Panc1 (cell line): ENCODE measurements at regions not wholly inside any gene's neighbourhood (a gene's known extent, or its start where the extent isn't known, plus 50 kb on each side); places are given as distances from the start of the nearest gene placed in this dataset.

Experiments used
- ATAC-seq: fragments of 200-7000 bp; cut with Tn5 transposase; 2 replicates; pipeline ENCODE4 v1.9.1; 2020; ENCODE audit warnings: mild to moderate bottlenecking, moderate library complexity
- BruUV-seq: library from RNA; stranded (reverse); fragments of 400-500 nt; replicated peaks from 2 replicates; lab custom pipeline; 2021; lab: Mats Ljungman, UMichigan
- CTCF ChIA-PET: fragments of 300-600 bp; sonication (Branson Sonifier 250); formaldehyde crosslinking; loops from one replicate; lab custom pipeline; 2022; ENCODE audit warnings: antibody characterized with exemption; lab: Charles Lee
- POLR2A ChIA-PET: fragments of 300-600 bp; sonication (Branson Sonifier 250); formaldehyde crosslinking; loops from one replicate; lab custom pipeline; 2022; ENCODE audit warnings: antibody characterized with exemption; lab: Charles Lee
- DNase-seq: peaks from one replicate; pipeline ENCODE4 v3.0.0-alpha.2; 2010; ENCODE audit warnings: low read depth, low spot score
- H3K27ac ChIP-seq: 2 replicates; pipeline ENCODE4 v1.5.1; 2011; ENCODE audit warnings: mild to moderate bottlenecking, low read length, inconsistent platforms
- H3K27me3 ChIP-seq: fragments of 200-500 bp; sonication (Bioruptor generic); 2 replicates; pipeline ENCODE4 v1.6.0; 2014; ENCODE audit warnings: low read length, inconsistent platforms; ENCODE audit not compliant: control insufficient read depth, insufficient read depth
- H3K36me3 ChIP-seq: fragments of 200-500 bp; sonication (Bioruptor generic); 2 replicates; pipeline ENCODE4 v1.5.1; 2014; ENCODE audit warnings: inconsistent platforms, mild to moderate bottlenecking, low read length, moderate library complexity; ENCODE audit not compliant: control insufficient read depth, insufficient read depth
- H3K4me1 ChIP-seq: 2 replicates; pipeline ENCODE4 v1.5.1; 2011; ENCODE audit warnings: inconsistent platforms, mild to moderate bottlenecking, low read length, moderate library complexity; ENCODE audit not compliant: control insufficient read depth, insufficient read depth
- H3K4me3 ChIP-seq, 2 experiments: 2 replicates each; pipeline ENCODE4 v1.5.1; 2011 to 2012; ENCODE audit warnings: low read depth in 2 of 2, low read length in 2 of 2, mild to moderate bottlenecking in 2 of 2, inconsistent platforms in 1 of 2, moderate library complexity in 1 of 2
- H3K9me3 ChIP-seq: fragments of 200-500 bp; sonication (Bioruptor generic); 2 replicates; pipeline ENCODE4 v1.5.1; 2014; ENCODE audit warnings: low read depth, mild to moderate bottlenecking, inconsistent platforms, low read length, moderate library complexity; ENCODE audit not compliant: control insufficient read depth, insufficient read depth
- POLR2AphosphoS5 ChIP-seq: IDR thresholded peaks from 2 replicates; pipeline ENCODE4 v1.6.1; 2012; ENCODE audit warnings: mild to moderate bottlenecking, low read depth, low read length, moderate library complexity
- SIN3A ChIP-seq: IDR thresholded peaks from 2 replicates; pipeline ENCODE4 v1.6.1; 2012; ENCODE audit warnings: low read depth, mild to moderate bottlenecking, low read length, moderate library complexity, borderline replicate concordance; ENCODE audit not compliant: insufficient read depth
- TCF7L2 ChIP-seq: IDR thresholded peaks from 2 replicates; pipeline ENCODE4 v1.6.1; 2011; ENCODE audit warnings: mild to moderate bottlenecking, low read depth, low read length, inconsistent platforms
- in situ Hi-C: cut with HindIII; loops from 2 replicates; pipeline ENCODE4 v1.10.0; 2016; ENCODE audit warnings: low sequenced_read_pairs, low pct_unique_long_range_greater_than_20kb
- intact Hi-C: fragments of 100-400 bp; cut with micrococcal nuclease; formaldehyde crosslinking; loops from one replicate; pipeline ENCODE4 v1.10.0; 2022; ENCODE audit not compliant: unreplicated experiment
- TF ChIP-seq, protein P1 (sequence below), 2 experiments: IDR thresholded peaks; 2 replicates each; pipeline ENCODE4 v1.6.1; 2011 to 2012; ENCODE audit warnings: low read depth in 2 of 2, control low read depth in 1 of 2, low read length in 1 of 2, mild to moderate bottlenecking in 1 of 2, moderate library complexity in 1 of 2; ENCODE audit not compliant: insufficient read depth in 1 of 2
- TF ChIP-seq, protein P2 (sequence below): fragments of 450-650 bp; IDR thresholded peaks from 2 replicates; pipeline ENCODE4 v1.5.1; 2017; ENCODE audit warnings: mild to moderate bottlenecking

DNA sequence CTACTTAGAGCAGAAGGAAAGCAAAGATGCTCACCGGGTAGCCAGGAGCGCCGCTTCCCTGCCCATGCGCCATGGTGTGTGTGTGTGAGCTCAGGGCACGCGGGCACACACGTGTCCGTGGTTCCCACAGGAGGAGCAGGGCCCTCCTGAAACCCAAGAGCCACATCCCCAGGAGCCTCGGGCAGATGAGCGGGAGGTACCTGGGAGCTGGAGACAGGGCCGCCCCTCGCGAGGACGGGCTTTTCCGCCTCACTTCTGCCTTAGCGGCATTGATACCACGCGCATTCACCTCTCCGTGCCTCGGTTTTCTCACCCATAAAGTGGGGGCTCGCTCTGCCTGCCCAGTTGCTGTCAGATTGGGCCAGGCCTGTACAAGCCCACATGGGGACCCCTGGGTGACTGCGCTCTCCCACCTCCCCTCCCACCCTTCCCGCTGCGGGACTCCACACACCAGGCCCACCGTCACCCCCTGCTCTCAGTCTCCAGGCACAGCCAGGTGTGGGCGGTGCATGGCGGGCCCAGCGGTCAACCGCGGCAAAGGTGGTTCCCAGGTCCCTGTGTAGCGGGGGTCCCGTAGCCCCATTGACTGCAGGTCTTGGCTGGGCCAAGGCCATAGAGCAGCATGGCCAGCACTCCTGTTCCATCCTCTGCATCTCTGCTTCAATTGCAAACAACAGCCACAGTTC lies 66.3 kb downstream of the SIK1 start:
- POLR2A ChIA-PET = no interaction called here
- intact Hi-C loops = no loop called here
- in situ Hi-C loops = no loop called here

DNA sequence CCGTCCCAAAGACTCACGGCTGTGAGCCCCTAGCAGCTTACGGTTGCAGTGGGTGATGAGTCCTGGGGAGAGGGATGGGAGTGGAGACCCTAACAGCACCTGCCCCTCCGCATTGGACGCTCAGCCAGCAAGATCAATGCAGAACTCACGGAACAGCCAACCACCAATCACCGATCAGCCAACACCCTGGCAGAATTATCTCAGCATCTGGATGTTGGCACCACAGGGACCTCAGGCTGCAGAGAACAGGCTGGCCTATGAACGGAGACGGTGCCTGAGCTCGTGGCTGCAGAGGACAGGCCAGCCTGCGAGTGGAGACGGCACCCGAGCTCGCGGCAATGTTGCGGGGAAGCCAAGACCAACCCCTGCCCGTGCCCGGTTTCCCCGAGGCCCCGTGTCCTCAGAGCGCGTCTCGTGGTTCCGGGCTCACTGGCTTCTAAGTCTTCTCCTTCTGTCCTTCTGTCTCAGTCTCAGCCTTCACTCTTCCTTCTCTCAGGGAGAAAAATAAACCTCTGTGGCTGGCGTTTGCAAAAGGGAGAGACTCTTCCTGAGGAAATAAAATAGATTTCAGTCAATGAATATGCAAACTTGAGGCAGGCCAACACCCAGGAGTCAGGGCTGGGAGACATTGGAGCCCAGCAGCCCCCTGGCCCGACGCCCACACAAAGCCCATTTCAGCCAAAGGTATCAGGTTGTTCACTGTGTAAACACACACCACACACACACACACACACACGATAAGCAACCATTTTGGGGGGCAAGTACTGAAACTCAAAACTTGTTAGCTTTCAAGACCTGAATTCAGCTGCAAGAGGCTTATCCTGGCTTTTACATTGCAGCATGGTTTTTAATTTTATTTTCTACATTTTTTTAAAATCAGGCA lies 67.8 kb downstream of the SIK1 start:
- no peaks in the 10 kb centered on the region for H3K9me3 ChIP-seq
- no peaks in the 10 kb centered on the region for H3K4me1 ChIP-seq
- no peak overlapping the region for H3K27ac ChIP-seq
- POLR2A ChIA-PET = no interaction called here
- BruUV-seq = no TSS peak
- in situ Hi-C loops (no loop called here), intact Hi-C loops (no loop called here)
- CTCF ChIA-PET = no interaction called here
- DNase-seq (no peak), ATAC-seq (no peak)
- no peaks in the 10 kb centered on the region for H3K36me3 ChIP-seq
- H3K27me3 ChIP-seq = no peaks in the 10 kb centered on the region
- no peak overlapping the region for H3K4me3 ChIP-seq
- TF ChIP-seq, protein P1, sequence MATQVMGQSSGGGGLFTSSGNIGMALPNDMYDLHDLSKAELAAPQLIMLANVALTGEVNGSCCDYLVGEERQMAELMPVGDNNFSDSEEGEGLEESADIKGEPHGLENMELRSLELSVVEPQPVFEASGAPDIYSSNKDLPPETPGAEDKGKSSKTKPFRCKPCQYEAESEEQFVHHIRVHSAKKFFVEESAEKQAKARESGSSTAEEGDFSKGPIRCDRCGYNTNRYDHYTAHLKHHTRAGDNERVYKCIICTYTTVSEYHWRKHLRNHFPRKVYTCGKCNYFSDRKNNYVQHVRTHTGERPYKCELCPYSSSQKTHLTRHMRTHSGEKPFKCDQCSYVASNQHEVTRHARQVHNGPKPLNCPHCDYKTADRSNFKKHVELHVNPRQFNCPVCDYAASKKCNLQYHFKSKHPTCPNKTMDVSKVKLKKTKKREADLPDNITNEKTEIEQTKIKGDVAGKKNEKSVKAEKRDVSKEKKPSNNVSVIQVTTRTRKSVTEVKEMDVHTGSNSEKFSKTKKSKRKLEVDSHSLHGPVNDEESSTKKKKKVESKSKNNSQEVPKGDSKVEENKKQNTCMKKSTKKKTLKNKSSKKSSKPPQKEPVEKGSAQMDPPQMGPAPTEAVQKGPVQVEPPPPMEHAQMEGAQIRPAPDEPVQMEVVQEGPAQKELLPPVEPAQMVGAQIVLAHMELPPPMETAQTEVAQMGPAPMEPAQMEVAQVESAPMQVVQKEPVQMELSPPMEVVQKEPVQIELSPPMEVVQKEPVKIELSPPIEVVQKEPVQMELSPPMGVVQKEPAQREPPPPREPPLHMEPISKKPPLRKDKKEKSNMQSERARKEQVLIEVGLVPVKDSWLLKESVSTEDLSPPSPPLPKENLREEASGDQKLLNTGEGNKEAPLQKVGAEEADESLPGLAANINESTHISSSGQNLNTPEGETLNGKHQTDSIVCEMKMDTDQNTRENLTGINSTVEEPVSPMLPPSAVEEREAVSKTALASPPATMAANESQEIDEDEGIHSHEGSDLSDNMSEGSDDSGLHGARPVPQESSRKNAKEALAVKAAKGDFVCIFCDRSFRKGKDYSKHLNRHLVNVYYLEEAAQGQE (IDR thresholded peaks at IDR 0.05; ENCODE audit: insufficient read depth in 1 of 2, low read depth in 2 of 2, low read length in 1 of 2) = no peak
- TF ChIP-seq POLR2AphosphoS5 = no peak
- TF ChIP-seq TCF7L2 = no peak
- no peak for TF ChIP-seq SIN3A
- TF ChIP-seq, protein P2, sequence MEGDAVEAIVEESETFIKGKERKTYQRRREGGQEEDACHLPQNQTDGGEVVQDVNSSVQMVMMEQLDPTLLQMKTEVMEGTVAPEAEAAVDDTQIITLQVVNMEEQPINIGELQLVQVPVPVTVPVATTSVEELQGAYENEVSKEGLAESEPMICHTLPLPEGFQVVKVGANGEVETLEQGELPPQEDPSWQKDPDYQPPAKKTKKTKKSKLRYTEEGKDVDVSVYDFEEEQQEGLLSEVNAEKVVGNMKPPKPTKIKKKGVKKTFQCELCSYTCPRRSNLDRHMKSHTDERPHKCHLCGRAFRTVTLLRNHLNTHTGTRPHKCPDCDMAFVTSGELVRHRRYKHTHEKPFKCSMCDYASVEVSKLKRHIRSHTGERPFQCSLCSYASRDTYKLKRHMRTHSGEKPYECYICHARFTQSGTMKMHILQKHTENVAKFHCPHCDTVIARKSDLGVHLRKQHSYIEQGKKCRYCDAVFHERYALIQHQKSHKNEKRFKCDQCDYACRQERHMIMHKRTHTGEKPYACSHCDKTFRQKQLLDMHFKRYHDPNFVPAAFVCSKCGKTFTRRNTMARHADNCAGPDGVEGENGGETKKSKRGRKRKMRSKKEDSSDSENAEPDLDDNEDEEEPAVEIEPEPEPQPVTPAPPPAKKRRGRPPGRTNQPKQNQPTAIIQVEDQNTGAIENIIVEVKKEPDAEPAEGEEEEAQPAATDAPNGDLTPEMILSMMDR = no peak

More for the DNA sequence above, 66.3 kb downstream of the SIK1 start:
- TF ChIP-seq, protein P1 (IDR thresholded peaks at IDR 0.05; ENCODE audit: insufficient read depth in 1 of 2, low read depth in 2 of 2, low read length in 1 of 2) = no peak
- TF ChIP-seq, protein P2 = no peak
- TF ChIP-seq SIN3A (no peak), TCF7L2 (no peak), POLR2AphosphoS5 (no peak)
- Histone ChIP-seq H3K27ac (no peak overlapping the region), H3K9me3 (no peaks in the 10 kb centered on the region), H3K27me3 (no peaks in the 10 kb centered on the region), H3K4me3 (no peak overlapping the region), H3K36me3 (no peaks in the 10 kb centered on the region), H3K4me1 (no peaks in the 10 kb centered on the region)
- CTCF ChIA-PET = no interaction called here
- ATAC-seq (no peak), DNase-seq (no peak)
- no TSS peak for BruUV-seq
